Astrocyte (in vitro differentiated cells and primary cell): ENCODE measurements at regions not wholly inside any gene's neighbourhood (a gene's known extent, or its start where the extent isn't known, plus 50 kb on each side); places are given as distances from the start of the nearest gene placed in this dataset.
"Not testable (repeated sequence)": the region's sequence is repeated elsewhere in the genome, so short reads cannot be mapped to it uniquely, and the experiment has no call there.

Experiments used
- DNase-seq: peaks from one replicate; pipeline ENCODE4 v3.0.0-alpha.2; 2010; ENCODE audit warnings: low read depth
- FAIRE-seq: peaks from 2 replicates; lab custom pipeline; 2011; peaks lifted over from hg19 to GRCh38; lab: Jason Lieb, UNC
- H2AFZ ChIP-seq: 2 replicates; pipeline ENCODE4 v1.6.0; 2012; ENCODE audit warnings: low read depth, low read length, inconsistent platforms
- H3K27ac ChIP-seq: 2 replicates; pipeline ENCODE4 v1.5.1; 2011; ENCODE audit warnings: low read depth, low read length, inconsistent platforms
- H3K27me3 ChIP-seq: 2 replicates; pipeline ENCODE4 v1.6.0; 2011; ENCODE audit warnings: low read length, inconsistent platforms; ENCODE audit not compliant: insufficient read depth
- H3K36me3 ChIP-seq: 2 replicates; pipeline ENCODE4 v1.5.1; 2011; ENCODE audit warnings: low read length, inconsistent platforms; ENCODE audit not compliant: insufficient read depth
- H3K4me1 ChIP-seq: 2 replicates; pipeline ENCODE4 v1.5.1; 2011; ENCODE audit warnings: low read length, inconsistent platforms; ENCODE audit not compliant: insufficient read depth
- H3K4me2 ChIP-seq: 2 replicates; pipeline ENCODE4 v1.6.0; 2012; ENCODE audit warnings: low read length, inconsistent platforms
- H3K4me3 ChIP-seq: 2 replicates; pipeline ENCODE4 v1.5.1; 2011; ENCODE audit warnings: low read depth, mild to moderate bottlenecking, low read length, inconsistent platforms; ENCODE audit not compliant: insufficient read depth
- H3K79me2 ChIP-seq: 2 replicates; pipeline ENCODE4 v1.6.0; 2012; ENCODE audit warnings: mild to moderate bottlenecking, low read length, inconsistent platforms; ENCODE audit not compliant: insufficient read depth
- H3K9ac ChIP-seq: 2 replicates; pipeline ENCODE4 v1.6.0; 2012; ENCODE audit warnings: mild to moderate bottlenecking, low read length, inconsistent platforms
- H3K9me3 ChIP-seq: 2 replicates; pipeline ENCODE4 v1.5.1; 2012; ENCODE audit warnings: low read depth, mild to moderate bottlenecking, low read length, inconsistent platforms; ENCODE audit not compliant: insufficient read depth
- H4K20me1 ChIP-seq: 2 replicates; pipeline ENCODE4 v1.6.0; 2012; ENCODE audit warnings: low read length, inconsistent platforms; ENCODE audit not compliant: insufficient read depth
- H3K27ac Mint-ChIP-seq: one replicate; pipeline ENCODE4 v1.8.0; 2021; ENCODE audit warnings: mild to moderate bottlenecking, mixed read lengths; ENCODE audit not compliant: unreplicated experiment
- H3K27me3 Mint-ChIP-seq: one replicate; pipeline ENCODE4 v1.8.0; 2021; ENCODE audit warnings: low read depth, mixed read lengths; ENCODE audit not compliant: unreplicated experiment
- H3K36me3 Mint-ChIP-seq: one replicate; pipeline ENCODE4 v1.8.0; 2021; ENCODE audit warnings: low read depth, mixed read lengths; ENCODE audit not compliant: unreplicated experiment
- H3K4me1 Mint-ChIP-seq: one replicate; pipeline ENCODE4 v1.8.0; 2021; ENCODE audit warnings: low read depth, mixed read lengths; ENCODE audit not compliant: unreplicated experiment
- H3K4me3 Mint-ChIP-seq: one replicate; pipeline ENCODE4 v1.8.0; 2021; ENCODE audit warnings: mild to moderate bottlenecking, moderate library complexity, mixed read lengths; ENCODE audit not compliant: unreplicated experiment
- H3K9me3 Mint-ChIP-seq: one replicate; pipeline ENCODE4 v1.8.0; 2021; ENCODE audit warnings: mild to moderate bottlenecking, mixed read lengths; ENCODE audit not compliant: unreplicated experiment
- CTCF ChIP-seq: IDR thresholded peaks from 2 replicates; pipeline ENCODE4 v1.5.1; 2011; ENCODE audit warnings: low read depth, mild to moderate bottlenecking, inconsistent platforms, low read length, moderate library complexity; ENCODE audit not compliant: insufficient read depth
- EZH2 ChIP-seq: IDR thresholded peaks from 2 replicates; pipeline ENCODE4 v1.6.1; 2012; ENCODE audit warnings: mild to moderate bottlenecking, low read length, inconsistent platforms; ENCODE audit not compliant: insufficient read depth

- H2AFZ ChIP-seq, result no peak overlapping the region
- no peak overlapping the region for H3K4me3 ChIP-seq
- no peak overlapping the region for H3K27ac Mint-ChIP-seq
- no peaks in the 10 kb centered on the region for H3K27me3 ChIP-seq
- no peak overlapping the region for H3K4me3 Mint-ChIP-seq
- H4K20me1 ChIP-seq, result no peaks in the 10 kb centered on the region
- no peaks in the 10 kb centered on the region for H3K9me3 Mint-ChIP-seq
- FAIRE-seq (no peak), DNase-seq (no peak)
- no peaks in the 10 kb centered on the region for H3K4me1 Mint-ChIP-seq
- H3K36me3 Mint-ChIP-seq, result no peaks in the 10 kb centered on the region
- no peaks in the 10 kb centered on the region for H3K9me3 ChIP-seq
- no peak overlapping the region for H3K9ac ChIP-seq
- no peaks in the 10 kb centered on the region for H3K27me3 Mint-ChIP-seq
- no peaks in the 10 kb centered on the region for H3K4me1 ChIP-seq
- no peak for TF ChIP-seq CTCF
- TF ChIP-seq EZH2, result no peak
- H3K36me3 ChIP-seq, result no peaks in the 10 kb centered on the region
- H3K4me2 ChIP-seq, result no peak overlapping the region
- H3K27ac ChIP-seq, result no peak overlapping the region
- H3K79me2 ChIP-seq, result no peaks in the 10 kb centered on the region
These were observed 1654.2 kb upstream of the WWC1 start for GRCh38 chr5:166637295-166637694.

- no peak overlapping the region for H3K27ac ChIP-seq
- no peaks in the 10 kb centered on the region for H3K27me3 ChIP-seq
- no peak overlapping the region for H3K4me3 ChIP-seq
- no peak overlapping the region for H2AFZ ChIP-seq
- FAIRE-seq (no peak), DNase-seq (no peak)
- no peak overlapping the region for H3K4me2 ChIP-seq
- no peaks in the 10 kb centered on the region for H3K4me1 ChIP-seq
- TF ChIP-seq CTCF, result no peak
- no peak for TF ChIP-seq EZH2
- no peaks in the 10 kb centered on the region for H3K9me3 Mint-ChIP-seq
- H3K4me1 Mint-ChIP-seq, result no peaks in the 10 kb centered on the region
- no peaks in the 10 kb centered on the region for H3K79me2 ChIP-seq
- no peak overlapping the region for H3K4me3 Mint-ChIP-seq
- H3K36me3 Mint-ChIP-seq, result no peaks in the 10 kb centered on the region
- H3K27me3 Mint-ChIP-seq, result no peaks in the 10 kb centered on the region
- no peak overlapping the region for H3K9ac ChIP-seq
- no peaks in the 10 kb centered on the region for H3K9me3 ChIP-seq
- no peak overlapping the region for H3K27ac Mint-ChIP-seq
- H4K20me1 ChIP-seq, result no peaks in the 10 kb centered on the region
- no peaks in the 10 kb centered on the region for H3K36me3 ChIP-seq
These were observed 1652.3 kb upstream of the WWC1 start for GRCh38 chr5:166639151-166639550.

- not testable (repeated sequence) for H3K4me3 Mint-ChIP-seq, H3K27me3 ChIP-seq, H3K4me1 ChIP-seq, H3K27ac ChIP-seq, H3K9me3 Mint-ChIP-seq, H3K4me1 Mint-ChIP-seq, H3K36me3 Mint-ChIP-seq, H3K4me2 ChIP-seq, H3K27me3 Mint-ChIP-seq, H3K36me3 ChIP-seq, H3K9me3 ChIP-seq, H4K20me1 ChIP-seq, DNase-seq, H3K79me2 ChIP-seq, H2AFZ ChIP-seq, H3K4me3 ChIP-seq, FAIRE-seq, H3K9ac ChIP-seq, H3K27ac Mint-ChIP-seq
These were observed 1651.3 kb upstream of the WWC1 start for GRCh38 chr5:166640136-166640535.
